ENCODE measurements at regions not wholly inside any gene's neighbourhood (a gene's known extent, or its start where the extent isn't known, plus 50 kb on each side); places are given as distances from the start of the nearest gene placed in this dataset.

DNA sequence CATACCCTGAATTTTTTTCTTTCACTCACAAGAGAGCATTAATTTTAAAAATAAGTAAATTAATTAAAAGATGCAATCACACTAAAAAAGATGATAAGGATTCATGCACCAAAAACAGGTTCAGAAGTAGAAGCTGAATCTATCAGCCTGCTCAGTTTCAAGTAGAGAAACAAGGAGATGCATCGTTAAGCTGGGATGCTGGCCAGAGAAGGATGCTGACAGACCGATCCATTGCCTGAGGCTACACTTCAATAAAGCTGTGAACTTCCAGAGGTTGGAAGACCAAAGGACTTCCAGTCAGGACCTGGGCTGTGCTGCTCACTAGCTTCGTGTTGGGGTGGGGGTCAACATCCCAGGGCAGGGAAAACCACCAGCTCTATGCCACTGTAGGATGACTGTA is 457.7 kb downstream of the EFNA5 start (continued):
- TF ChIP-seq ISL1 (CRISPR knock-in tag; IDR thresholded peaks at IDR 0.05) (no peak), RARB (CRISPR knock-in tag; IDR thresholded peaks at IDR 0.05) (no peak), ZC3H10 (CRISPR knock-in tag; IDR thresholded peaks at IDR 0.05) (no peak), ZNF70 (CRISPR knock-in tag; IDR thresholded peaks at IDR 0.05) (no peak), ZFP3 (CRISPR knock-in tag; IDR thresholded peaks at IDR 0.05) (no peak)
- TF ChIP-seq, protein P1, sequence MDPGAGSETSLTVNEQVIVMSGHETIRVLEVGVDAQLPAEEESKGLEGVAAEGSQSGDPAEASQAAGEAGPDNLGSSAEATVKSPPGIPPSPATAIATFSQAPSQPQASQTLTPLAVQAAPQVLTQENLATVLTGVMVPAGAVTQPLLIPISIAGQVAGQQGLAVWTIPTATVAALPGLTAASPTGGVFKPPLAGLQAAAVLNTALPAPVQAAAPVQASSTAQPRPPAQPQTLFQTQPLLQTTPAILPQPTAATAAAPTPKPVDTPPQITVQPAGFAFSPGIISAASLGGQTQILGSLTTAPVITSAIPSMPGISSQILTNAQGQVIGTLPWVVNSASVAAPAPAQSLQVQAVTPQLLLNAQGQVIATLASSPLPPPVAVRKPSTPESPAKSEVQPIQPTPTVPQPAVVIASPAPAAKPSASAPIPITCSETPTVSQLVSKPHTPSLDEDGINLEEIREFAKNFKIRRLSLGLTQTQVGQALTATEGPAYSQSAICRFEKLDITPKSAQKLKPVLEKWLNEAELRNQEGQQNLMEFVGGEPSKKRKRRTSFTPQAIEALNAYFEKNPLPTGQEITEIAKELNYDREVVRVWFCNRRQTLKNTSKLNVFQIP (CRISPR knock-in tag; IDR thresholded peaks at IDR 0.05; ENCODE audit: borderline replicate concordance, low read depth) = no peak

DNA sequence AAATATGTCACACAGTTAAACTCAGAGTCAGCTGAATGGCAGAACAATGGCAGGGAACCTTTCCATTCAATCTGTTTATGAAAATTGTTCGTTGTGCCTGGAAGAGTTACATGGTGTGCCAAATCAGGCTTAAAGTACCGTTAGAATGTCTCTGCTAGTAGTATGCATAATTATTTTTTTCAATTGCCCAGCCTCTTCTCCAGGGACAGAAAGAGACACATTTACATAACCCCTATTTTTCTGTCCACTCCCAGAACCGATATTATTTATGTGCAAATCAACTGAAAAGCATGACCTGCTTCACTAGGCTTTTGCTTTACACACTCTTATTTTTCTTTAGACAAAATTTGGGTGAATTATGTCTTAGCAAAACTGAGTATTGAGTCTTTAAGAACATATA is 459.1 kb downstream of the EFNA5 start:
- no peak for ATAC-seq
- TF ChIP-seq PPARA (CRISPR knock-in tag; IDR thresholded peaks at IDR 0.05; ENCODE audit: borderline replicate concordance) (no peak), ESRRG (CRISPR knock-in tag; IDR thresholded peaks at IDR 0.05) (no peak), ZNF565 (CRISPR knock-in tag; conservative IDR thresholded peaks at IDR 0.05; ENCODE audit: low read depth) (no peak), TOX (CRISPR knock-in tag; IDR thresholded peaks at IDR 0.05; ENCODE audit: borderline replicate concordance) (no peak), OSR1 (CRISPR knock-in tag; IDR thresholded peaks at IDR 0.05) (no peak), BACH2 (CRISPR knock-in tag; IDR thresholded peaks at IDR 0.05; ENCODE audit: borderline replicate concordance) (no peak), ZC3H10 (CRISPR knock-in tag; IDR thresholded peaks at IDR 0.05) (no peak), RARB (CRISPR knock-in tag; IDR thresholded peaks at IDR 0.05) (no peak), CSDC2 (CRISPR knock-in tag; IDR thresholded peaks at IDR 0.05) (no peak), ZNF8 (CRISPR knock-in tag; IDR thresholded peaks at IDR 0.05) (no peak), ISL1 (CRISPR knock-in tag; IDR thresholded peaks at IDR 0.05) (no peak), TCF4 (CRISPR knock-in tag; IDR thresholded peaks at IDR 0.05; ENCODE audit: borderline replicate concordance) (no peak)
- TF ChIP-seq, protein P2, sequence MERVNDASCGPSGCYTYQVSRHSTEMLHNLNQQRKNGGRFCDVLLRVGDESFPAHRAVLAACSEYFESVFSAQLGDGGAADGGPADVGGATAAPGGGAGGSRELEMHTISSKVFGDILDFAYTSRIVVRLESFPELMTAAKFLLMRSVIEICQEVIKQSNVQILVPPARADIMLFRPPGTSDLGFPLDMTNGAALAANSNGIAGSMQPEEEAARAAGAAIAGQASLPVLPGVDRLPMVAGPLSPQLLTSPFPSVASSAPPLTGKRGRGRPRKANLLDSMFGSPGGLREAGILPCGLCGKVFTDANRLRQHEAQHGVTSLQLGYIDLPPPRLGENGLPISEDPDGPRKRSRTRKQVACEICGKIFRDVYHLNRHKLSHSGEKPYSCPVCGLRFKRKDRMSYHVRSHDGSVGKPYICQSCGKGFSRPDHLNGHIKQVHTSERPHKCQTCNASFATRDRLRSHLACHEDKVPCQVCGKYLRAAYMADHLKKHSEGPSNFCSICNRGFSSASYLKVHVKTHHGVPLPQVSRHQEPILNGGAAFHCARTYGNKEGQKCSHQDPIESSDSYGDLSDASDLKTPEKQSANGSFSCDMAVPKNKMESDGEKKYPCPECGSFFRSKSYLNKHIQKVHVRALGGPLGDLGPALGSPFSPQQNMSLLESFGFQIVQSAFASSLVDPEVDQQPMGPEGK (CRISPR knock-in tag; IDR thresholded peaks at IDR 0.05; ENCODE audit: borderline replicate concordance) = no peak
- TF ChIP-seq, protein P3, sequence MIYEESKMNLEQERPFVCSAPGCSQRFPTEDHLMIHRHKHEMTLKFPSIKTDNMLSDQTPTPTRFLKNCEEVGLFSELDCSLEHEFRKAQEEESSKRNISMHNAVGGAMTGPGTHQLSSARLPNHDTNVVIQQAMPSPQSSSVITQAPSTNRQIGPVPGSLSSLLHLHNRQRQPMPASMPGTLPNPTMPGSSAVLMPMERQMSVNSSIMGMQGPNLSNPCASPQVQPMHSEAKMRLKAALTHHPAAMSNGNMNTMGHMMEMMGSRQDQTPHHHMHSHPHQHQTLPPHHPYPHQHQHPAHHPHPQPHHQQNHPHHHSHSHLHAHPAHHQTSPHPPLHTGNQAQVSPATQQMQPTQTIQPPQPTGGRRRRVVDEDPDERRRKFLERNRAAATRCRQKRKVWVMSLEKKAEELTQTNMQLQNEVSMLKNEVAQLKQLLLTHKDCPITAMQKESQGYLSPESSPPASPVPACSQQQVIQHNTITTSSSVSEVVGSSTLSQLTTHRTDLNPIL (CRISPR knock-in tag; IDR thresholded peaks at IDR 0.05; ENCODE audit: low read depth) = no peak
- TF ChIP-seq, protein P4, sequence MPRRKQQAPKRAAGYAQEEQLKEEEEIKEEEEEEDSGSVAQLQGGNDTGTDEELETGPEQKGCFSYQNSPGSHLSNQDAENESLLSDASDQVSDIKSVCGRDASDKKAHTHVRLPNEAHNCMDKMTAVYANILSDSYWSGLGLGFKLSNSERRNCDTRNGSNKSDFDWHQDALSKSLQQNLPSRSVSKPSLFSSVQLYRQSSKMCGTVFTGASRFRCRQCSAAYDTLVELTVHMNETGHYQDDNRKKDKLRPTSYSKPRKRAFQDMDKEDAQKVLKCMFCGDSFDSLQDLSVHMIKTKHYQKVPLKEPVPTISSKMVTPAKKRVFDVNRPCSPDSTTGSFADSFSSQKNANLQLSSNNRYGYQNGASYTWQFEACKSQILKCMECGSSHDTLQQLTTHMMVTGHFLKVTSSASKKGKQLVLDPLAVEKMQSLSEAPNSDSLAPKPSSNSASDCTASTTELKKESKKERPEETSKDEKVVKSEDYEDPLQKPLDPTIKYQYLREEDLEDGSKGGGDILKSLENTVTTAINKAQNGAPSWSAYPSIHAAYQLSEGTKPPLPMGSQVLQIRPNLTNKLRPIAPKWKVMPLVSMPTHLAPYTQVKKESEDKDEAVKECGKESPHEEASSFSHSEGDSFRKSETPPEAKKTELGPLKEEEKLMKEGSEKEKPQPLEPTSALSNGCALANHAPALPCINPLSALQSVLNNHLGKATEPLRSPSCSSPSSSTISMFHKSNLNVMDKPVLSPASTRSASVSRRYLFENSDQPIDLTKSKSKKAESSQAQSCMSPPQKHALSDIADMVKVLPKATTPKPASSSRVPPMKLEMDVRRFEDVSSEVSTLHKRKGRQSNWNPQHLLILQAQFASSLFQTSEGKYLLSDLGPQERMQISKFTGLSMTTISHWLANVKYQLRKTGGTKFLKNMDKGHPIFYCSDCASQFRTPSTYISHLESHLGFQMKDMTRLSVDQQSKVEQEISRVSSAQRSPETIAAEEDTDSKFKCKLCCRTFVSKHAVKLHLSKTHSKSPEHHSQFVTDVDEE (CRISPR knock-in tag; IDR thresholded peaks at IDR 0.05) = no peak
- TF ChIP-seq, protein P5, sequence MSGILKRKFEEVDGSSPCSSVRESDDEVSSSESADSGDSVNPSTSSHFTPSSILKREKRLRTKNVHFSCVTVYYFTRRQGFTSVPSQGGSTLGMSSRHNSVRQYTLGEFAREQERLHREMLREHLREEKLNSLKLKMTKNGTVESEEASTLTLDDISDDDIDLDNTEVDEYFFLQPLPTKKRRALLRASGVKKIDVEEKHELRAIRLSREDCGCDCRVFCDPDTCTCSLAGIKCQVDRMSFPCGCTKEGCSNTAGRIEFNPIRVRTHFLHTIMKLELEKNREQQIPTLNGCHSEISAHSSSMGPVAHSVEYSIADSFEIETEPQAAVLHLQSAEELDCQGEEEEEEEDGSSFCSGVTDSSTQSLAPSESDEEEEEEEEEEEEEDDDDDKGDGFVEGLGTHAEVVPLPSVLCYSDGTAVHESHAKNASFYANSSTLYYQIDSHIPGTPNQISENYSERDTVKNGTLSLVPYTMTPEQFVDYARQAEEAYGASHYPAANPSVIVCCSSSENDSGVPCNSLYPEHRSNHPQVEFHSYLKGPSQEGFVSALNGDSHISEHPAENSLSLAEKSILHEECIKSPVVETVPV (CRISPR knock-in tag; IDR thresholded peaks at IDR 0.05) = no peak

DNA sequence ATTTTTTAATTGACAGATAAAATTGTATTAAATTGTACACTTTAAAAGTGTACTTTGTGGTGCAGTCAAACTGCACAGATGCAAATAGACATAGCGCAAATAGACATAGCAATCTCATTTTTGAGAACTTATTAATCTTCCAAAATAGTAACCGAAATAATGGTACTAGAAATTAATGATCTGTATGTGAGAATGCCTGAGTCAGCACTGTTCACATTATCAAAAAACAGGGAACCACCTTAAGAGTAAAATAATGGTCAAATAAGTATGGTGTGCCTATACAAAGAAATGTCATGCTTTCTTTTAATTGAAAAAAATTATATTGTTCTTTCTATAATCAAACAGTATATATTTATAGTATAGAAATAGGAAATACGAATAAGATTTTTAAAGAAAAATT is 461.9 kb downstream of the EFNA5 start:
- no peak for ATAC-seq
- TF ChIP-seq ZNF8 (CRISPR knock-in tag; IDR thresholded peaks at IDR 0.05) = no peak
- TF ChIP-seq, protein P2 (CRISPR knock-in tag; IDR thresholded peaks at IDR 0.05; ENCODE audit: borderline replicate concordance) = no peak
- TF ChIP-seq GLIS3 (CRISPR knock-in tag; IDR thresholded peaks at IDR 0.05) = no peak
- TF ChIP-seq ZC3H10 (CRISPR knock-in tag; IDR thresholded peaks at IDR 0.05) = no peak
- no peak for TF ChIP-seq OSR1 (CRISPR knock-in tag; IDR thresholded peaks at IDR 0.05)
- TF ChIP-seq ZFP3 (CRISPR knock-in tag; IDR thresholded peaks at IDR 0.05) = no peak
- no peak for TF ChIP-seq BACH2 (CRISPR knock-in tag; IDR thresholded peaks at IDR 0.05; ENCODE audit: borderline replicate concordance)
- TF ChIP-seq, protein P5 (CRISPR knock-in tag; IDR thresholded peaks at IDR 0.05) = no peak
- TF ChIP-seq, protein P3 (CRISPR knock-in tag; IDR thresholded peaks at IDR 0.05; ENCODE audit: low read depth) = no peak
- TF ChIP-seq, protein P4 (CRISPR knock-in tag; IDR thresholded peaks at IDR 0.05) = no peak
